Osteoblast (primary cell): ENCODE measurements at regions not wholly inside any gene's neighbourhood (a gene's known extent, or its start where the extent isn't known, plus 50 kb on each side); places are given as distances from the start of the nearest gene placed in this dataset. TPM values are rescaled to one million over a fixed set of nuclear protein-coding genes. Genes with fewer than 3 reads are reported as not detected.

ENCODE experiments used
- DNase-seq: peaks from one replicate; pipeline ENCODE4 v3.0.0; 2011; ENCODE audit warnings: low spot score, mixed read lengths; ENCODE audit not compliant: insufficient read length; ENCODE audit errors: missing footprints
- H2AFZ ChIP-seq: 2 replicates; pipeline ENCODE4 v1.6.0; 2011; ENCODE audit warnings: mild to moderate bottlenecking, low read length
- H3K27ac ChIP-seq: 2 replicates; pipeline ENCODE4 v1.5.1; 2011; ENCODE audit warnings: mild to moderate bottlenecking, low read depth, low read length, moderate library complexity
- H3K27me3 ChIP-seq: 2 replicates; pipeline ENCODE4 v1.6.0; 2012; ENCODE audit warnings: mild to moderate bottlenecking, control low read depth, inconsistent platforms, low read length, moderate library complexity; ENCODE audit not compliant: insufficient read depth
- H3K36me3 ChIP-seq: 2 replicates; pipeline ENCODE4 v1.5.1; 2011; ENCODE audit warnings: mild to moderate bottlenecking, low read length, control low read depth, moderate library complexity; ENCODE audit not compliant: insufficient read depth
- H3K4me1 ChIP-seq: 2 replicates; pipeline ENCODE4 v1.5.1; 2011; ENCODE audit warnings: mild to moderate bottlenecking, low read length, control low read depth, moderate library complexity; ENCODE audit not compliant: insufficient read depth
- H3K4me2 ChIP-seq: 2 replicates; pipeline ENCODE4 v1.6.0; 2011; ENCODE audit warnings: mild to moderate bottlenecking, low read length; ENCODE audit not compliant: insufficient read depth
- H3K4me3 ChIP-seq: fragments of 200-600 bp; sonication (generic); 3 replicates; pipeline ENCODE4 v1.5.1; 2012; ENCODE audit warnings: mild to moderate bottlenecking, low read length, inconsistent platforms; ENCODE audit not compliant: insufficient read depth
- H3K79me2 ChIP-seq: 2 replicates; pipeline ENCODE4 v1.6.0; 2012; ENCODE audit warnings: mild to moderate bottlenecking, low read length, control low read depth, inconsistent platforms; ENCODE audit not compliant: insufficient read depth
- H3K9me3 ChIP-seq: 2 replicates; pipeline ENCODE4 v1.5.1; 2011; ENCODE audit warnings: low read depth, low read length, control low read depth
- H4K20me1 ChIP-seq: 2 replicates; pipeline ENCODE4 v1.6.0; 2012; ENCODE audit warnings: mild to moderate bottlenecking, low read length, control low read depth; ENCODE audit not compliant: insufficient read depth
- CTCF ChIP-seq: IDR thresholded peaks from 2 replicates; pipeline ENCODE4 v1.5.1; 2011; ENCODE audit warnings: mild to moderate bottlenecking, low read depth, low read length, moderate library complexity; ENCODE audit errors: extremely low read depth
- small RNA-seq: library from RNA; depleted of rRNA; stranded (forward); fragments of <200 nt; gene quantifications from one replicate; pipeline ENCODE3, GENCODE V24; 2012

- H3K79me2 ChIP-seq: no peaks in the 10 kb centered on the region
- DNase-seq: no peak
- H3K27me3 ChIP-seq: no peaks in the 10 kb centered on the region
- no peak overlapping the region for H3K4me3 ChIP-seq
- H3K27ac ChIP-seq: no peak overlapping the region
- H3K4me2 ChIP-seq: no peak overlapping the region
- no peaks in the 10 kb centered on the region for H3K36me3 ChIP-seq
- H3K9me3 ChIP-seq: no peaks in the 10 kb centered on the region
- no peaks in the 10 kb centered on the region for H3K4me1 ChIP-seq
- no peak overlapping the region for H2AFZ ChIP-seq
- H4K20me1 ChIP-seq: no peaks in the 10 kb centered on the region
- no peak for TF ChIP-seq CTCF
Observed at GRCh38 chr10:16386855-16387254, 50.0 kb upstream of the PTER start.

Small RNA genes lying in the stretch of these regions (small RNA-seq; reads per million reads assigned to genes)
- gene RF00322 (not detected), gene RNU6-1075P (not detected)
